ES-I3 (cell line): ENCODE measurements at regions not wholly inside any gene's neighbourhood (a gene's known extent, or its start where the extent isn't known, plus 50 kb on each side); places are given as distances from the start of the nearest gene placed in this dataset.
"Not testable (repeated sequence)": the region's sequence is repeated elsewhere in the genome, so short reads cannot be mapped to it uniquely, and the experiment has no call there.

Source experiments
- H3K36me3 ChIP-seq: 2 replicates; pipeline ENCODE4 v1.6.1; 2013; ENCODE audit warnings: mild to moderate bottlenecking, low read length, control low read depth, moderate library complexity; ENCODE audit not compliant: insufficient read depth
- H3K4me1 ChIP-seq: 2 replicates; pipeline ENCODE4 v1.6.1; 2013; ENCODE audit warnings: mild to moderate bottlenecking, control low read depth, low read length; ENCODE audit not compliant: insufficient read depth
- H3K9ac ChIP-seq: 2 replicates; pipeline ENCODE4 v1.6.1; 2013; ENCODE audit warnings: low read depth, mild to moderate bottlenecking, low read length, moderate library complexity
- H3K9me3 ChIP-seq: 2 replicates; pipeline ENCODE4 v1.6.1; 2013; ENCODE audit warnings: mild to moderate bottlenecking, low read length, moderate library complexity; ENCODE audit not compliant: control insufficient read depth, insufficient read depth

- H3K9ac ChIP-seq, H3K4me1 ChIP-seq, H3K36me3 ChIP-seq, H3K9me3 ChIP-seq: not testable (repeated sequence)
These were observed 81.5 kb upstream of the PABPC3 start for GRCh38 chr13:25014398-25014973.

- H3K9me3 ChIP-seq, H3K4me1 ChIP-seq, H3K9ac ChIP-seq, H3K36me3 ChIP-seq: not testable (repeated sequence)
These were observed 78.8 kb upstream of the PABPC3 start for GRCh38 chr13:25017176-25017575.

- H3K9me3 ChIP-seq, H3K36me3 ChIP-seq, H3K4me1 ChIP-seq: not testable (repeated sequence)
- H3K9ac ChIP-seq = peak overlapping the region; percentile 62; the same call in 1 of the 2 replicates
These were observed 77.9 kb upstream of the PABPC3 start for GRCh38 chr13:25017808-25018728.

- no peaks in the 10 kb centered on the region for H3K36me3 ChIP-seq
- H3K4me1 ChIP-seq = no peaks in the 10 kb centered on the region
- H3K9me3 ChIP-seq = no peaks in the 10 kb centered on the region
- peak overlapping the region; percentile 62; the same call in 1 of the 2 replicates for H3K9ac ChIP-seq
These were observed 77.2 kb upstream of the PABPC3 start for GRCh38 chr13:25018729-25019115.

- H3K4me1 ChIP-seq, H3K9me3 ChIP-seq, H3K36me3 ChIP-seq: not testable (repeated sequence)
These were observed 76.2 kb upstream of the PABPC3 start for GRCh38 chr13:25019741-25020140.

GRCh38 chr13:25024175-25024574 is 71.8 kb upstream of the PABPC3 start:
- Histone ChIP-seq H3K36me3 (no peaks in the 10 kb centered on the region), H3K9ac (no peak overlapping the region), H3K4me1 (no peaks in the 10 kb centered on the region), H3K9me3 (no peaks in the 10 kb centered on the region)

More at GRCh38 chr13:25019741-25020140, 76.2 kb upstream of the PABPC3 start:
- not testable (repeated sequence) for H3K9ac ChIP-seq

GRCh38 chr13:25032160-25032559 is 63.8 kb upstream of the PABPC3 start:
- Histone ChIP-seq H3K36me3 (no peaks in the 10 kb centered on the region), H3K9me3 (no peaks in the 10 kb centered on the region), H3K4me1 (no peaks in the 10 kb centered on the region), H3K9ac (no peak overlapping the region)

GRCh38 chr13:25034173-25034572 is 61.8 kb upstream of the PABPC3 start:
- H3K36me3 ChIP-seq = no peaks in the 10 kb centered on the region
- no peak overlapping the region for H3K9ac ChIP-seq
- H3K9me3 ChIP-seq = no peaks in the 10 kb centered on the region
- H3K4me1 ChIP-seq = no peaks in the 10 kb centered on the region

- no peaks in the 10 kb centered on the region for H3K36me3 ChIP-seq
- no peaks in the 10 kb centered on the region for H3K9me3 ChIP-seq
- no peak overlapping the region for H3K9ac ChIP-seq
- no peaks in the 10 kb centered on the region for H3K4me1 ChIP-seq
These were observed 58.7 kb upstream of the PABPC3 start for GRCh38 chr13:25037057-25037813.

GRCh38 chr13:25042151-25042865 is 53.6 kb upstream of the PABPC3 start:
- no peak overlapping the region for H3K9ac ChIP-seq
- H3K4me1 ChIP-seq = no peaks in the 10 kb centered on the region
- no peaks in the 10 kb centered on the region for H3K9me3 ChIP-seq
- H3K36me3 ChIP-seq = no peaks in the 10 kb centered on the region

GRCh38 chr13:25044071-25044470 is 51.9 kb upstream of the PABPC3 start:
- H3K4me1 ChIP-seq = no peaks in the 10 kb centered on the region
- no peaks in the 10 kb centered on the region for H3K9me3 ChIP-seq
- no peak overlapping the region for H3K9ac ChIP-seq
- no peaks in the 10 kb centered on the region for H3K36me3 ChIP-seq
